HepG2 (cell line): ENCODE measurements at regions not wholly inside any gene's neighbourhood (a gene's known extent, or its start where the extent isn't known, plus 50 kb on each side); places are given as distances from the start of the nearest gene placed in this dataset.

Experiments used
- ATAC-seq: fragments of 200-7000 bp; cut with Tn5 transposase; 3 replicates; pipeline ENCODE4 v1.9.1; 2020; ENCODE audit warnings: mild to moderate bottlenecking, moderate library complexity
- BruUV-seq: library from RNA; stranded (reverse); fragments of 400-500 nt; replicated peaks from 2 replicates; lab custom pipeline; 2021; lab: Mats Ljungman, UMichigan
- CTCF ChIA-PET: fragments of 300-600 bp; formaldehyde crosslinking; extraction: SDS; loops from one replicate; lab custom pipeline; 2021; ENCODE audit warnings: low total read pairs, inconsistent platforms, low intra/inter-chr PET ratio; lab: Yijun Ruan, JAX
- POLR2A ChIA-PET: fragments of 350-600 bp; sonication (Branson Sonifier 250); formaldehyde crosslinking; loops from one replicate; lab custom pipeline; 2020; ENCODE audit warnings: antibody characterized with exemption, inconsistent platforms; lab: Yijun Ruan, JAX
- DNase-seq: peaks from one replicate; pipeline ENCODE4 v3.0.0-alpha.2; 2015; ENCODE audit warnings: low spot score
- FAIRE-seq: peaks from 3 replicates; lab custom pipeline; 2011; peaks lifted over from hg19 to GRCh38; lab: Jason Lieb, UNC
- H2AFZ ChIP-seq: one replicate; pipeline ENCODE4 v1.6.1; 2011; ENCODE audit warnings: low read length, inconsistent platforms
- H3K27ac ChIP-seq: fragments of 300-600 bp; 3 replicates; pipeline ENCODE4 v1.8.0; 2011; ENCODE audit warnings: mixed run types, mild to moderate bottlenecking, mixed read lengths, low read length, inconsistent platforms; ENCODE audit not compliant: insufficient read depth; ENCODE audit errors: extremely low read length
- H3K27me3 ChIP-seq, 2 experiments: fragments of 200-600 bp in 1 of 2; 2 replicates in 1 of 2; 3 replicates in 1 of 2; pipeline versions ENCODE4 v1.6.0 to v1.8.0; 2011; ENCODE audit warnings: low read length in 2 of 2, mild to moderate bottlenecking in 2 of 2, moderate library complexity in 2 of 2, inconsistent platforms in 1 of 2; ENCODE audit not compliant: insufficient read depth in 2 of 2, control insufficient read depth in 1 of 2
- H3K36me3 ChIP-seq, 2 experiments: fragments of 200-600 bp in 1 of 2; replicated peaks in 1 of 2; 2 replicates in 1 of 2; 3 replicates in 1 of 2; pipeline versions ENCODE4 v1.5.1 to v1.8.0; 2011; ENCODE audit warnings: low read length in 2 of 2, inconsistent platforms in 1 of 2; ENCODE audit not compliant: insufficient read depth in 2 of 2, control insufficient read depth in 1 of 2
- H3K4me1 ChIP-seq: 2 replicates; pipeline ENCODE4 v1.5.1; 2012; ENCODE audit warnings: low read length, inconsistent platforms; ENCODE audit not compliant: insufficient read depth
- H3K4me2 ChIP-seq: 2 replicates; pipeline ENCODE4 v1.6.0; 2011; ENCODE audit warnings: low read depth, low read length, inconsistent platforms
- H3K4me3 ChIP-seq, 3 experiments: fragments of 200-600 bp in 1 of 3; sonication (generic), shearing (Covaris generic) in 1 of 3; replicated peaks in 1 of 3; 2 replicates each; pipeline ENCODE4 v1.5.1; 2011 to 2016; ENCODE audit warnings: low read length in 3 of 3, inconsistent platforms in 2 of 3, low read depth in 2 of 3, mild to moderate bottlenecking in 2 of 3, control low read depth in 1 of 3, mixed read lengths in 1 of 3; ENCODE audit not compliant: insufficient read depth in 1 of 3
- H3K79me2 ChIP-seq: one replicate; pipeline ENCODE4 v1.6.1; 2011; ENCODE audit warnings: low read length, inconsistent platforms; ENCODE audit not compliant: insufficient read depth
- H3K9ac ChIP-seq: 2 replicates; pipeline ENCODE4 v1.6.0; 2011; ENCODE audit warnings: mild to moderate bottlenecking, low read depth, low read length, inconsistent platforms; ENCODE audit not compliant: insufficient read depth
- H3K9me3 ChIP-seq: 2 replicates; pipeline ENCODE4 v1.5.1; 2012; ENCODE audit warnings: mild to moderate bottlenecking, low read length
- H4K20me1 ChIP-seq: 2 replicates; pipeline ENCODE4 v1.6.0; 2011; ENCODE audit warnings: inconsistent platforms, mild to moderate bottlenecking, low read length, moderate library complexity; ENCODE audit not compliant: insufficient read depth
- IKZF4 ChIP-seq: sonication (generic); formaldehyde crosslinking; IDR thresholded peaks from 2 replicates; pipeline ENCODE4 v1.5.1; 2020; ENCODE audit warnings: borderline replicate concordance, mild to moderate bottlenecking, low read depth, missing genetic modification reagents; ENCODE audit errors: not compliant biosample characterization
- NCOA1 ChIP-seq: sonication (generic); formaldehyde crosslinking; IDR thresholded peaks from 2 replicates; pipeline ENCODE4 v1.9.0; 2021; ENCODE audit warnings: missing genetic modification reagents
- NR2F1 ChIP-seq, 2 experiments: fragments of 450-650 bp in 1 of 2; formaldehyde crosslinking in 1 of 2; IDR thresholded peaks; 2 replicates each; pipeline versions ENCODE4 v1.5.0 to v1.6.1; 2016 to 2020; ENCODE audit warnings: mild to moderate bottlenecking in 1 of 2, missing compliant biosample characterization in 1 of 2, missing genetic modification reagents in 1 of 2, moderate library complexity in 1 of 2
- SYNCRIP ChIP-seq: fragments of 200-400 bp; formaldehyde crosslinking; IDR thresholded peaks from 2 replicates; pipeline ENCODE4 v1.6.1; 2018; ENCODE audit warnings: mild to moderate bottlenecking, low read depth, low read length; ENCODE audit not compliant: insufficient read depth
- U2AF1 ChIP-seq: fragments of 200-400 bp; formaldehyde crosslinking; optimal IDR thresholded peaks from 2 replicates; pipeline ENCODE3; 2017; ENCODE audit warnings: mild to moderate bottlenecking, low read depth, low read length
- ZNF562 ChIP-seq: sonication (generic); formaldehyde crosslinking; IDR thresholded peaks from 2 replicates; pipeline ENCODE4 v1.8.0; 2022; ENCODE audit warnings: missing genetic modification reagents, borderline replicate concordance
- ZNF773 ChIP-seq: sonication (generic); formaldehyde crosslinking; IDR thresholded peaks from 2 replicates; pipeline ENCODE4 v1.4.0; 2020; ENCODE audit warnings: missing genetic modification reagents, borderline replicate concordance
- WGBS: methylation state at CpG from one replicate; pipeline ENCODE4 v1.1.6; 2017; ENCODE audit warnings: low lambda C conversion rate; 5-methylcytosine and 5-hydroxymethylcytosine counted together
- in situ Hi-C: cut with HindIII; loops from 2 replicates; pipeline ENCODE4 v1.10.0; 2017; ENCODE audit warnings: low pct_unique_long_range_greater_than_20kb; ENCODE audit not compliant: extremely low pct_ligation_motif_present
- intact Hi-C: fragments of 100-400 bp; cut with micrococcal nuclease; formaldehyde crosslinking; loops from one replicate; pipeline ENCODE4 v1.10.0; 2022; ENCODE audit not compliant: unreplicated experiment
- TF ChIP-seq, protein P1 (sequence below): sonication (generic); formaldehyde crosslinking; IDR thresholded peaks from 2 replicates; pipeline ENCODE4 v1.5.1; 2020; ENCODE audit warnings: missing genetic modification reagents, mild to moderate bottlenecking, borderline replicate concordance
- TF ChIP-seq, protein P2 (sequence below): sonication (generic); formaldehyde crosslinking; IDR thresholded peaks from 2 replicates; pipeline ENCODE4 v1.4.0; 2020; ENCODE audit warnings: missing genetic modification reagents
- TF ChIP-seq, protein P3 (sequence below): sonication (generic); formaldehyde crosslinking; IDR thresholded peaks from 2 replicates; pipeline ENCODE4 v1.5.0; 2020; ENCODE audit warnings: missing genetic modification reagents
- TF ChIP-seq, protein P4 (sequence below): IDR thresholded peaks from 2 replicates; pipeline ENCODE4 v1.6.1; 2012; ENCODE audit warnings: inconsistent platforms
- TF ChIP-seq, protein P5 (sequence below): sonication (generic); formaldehyde crosslinking; IDR thresholded peaks from 2 replicates; pipeline ENCODE4 v1.8.0; 2023; ENCODE audit warnings: mild to moderate bottlenecking, missing genetic modification reagents

DNA sequence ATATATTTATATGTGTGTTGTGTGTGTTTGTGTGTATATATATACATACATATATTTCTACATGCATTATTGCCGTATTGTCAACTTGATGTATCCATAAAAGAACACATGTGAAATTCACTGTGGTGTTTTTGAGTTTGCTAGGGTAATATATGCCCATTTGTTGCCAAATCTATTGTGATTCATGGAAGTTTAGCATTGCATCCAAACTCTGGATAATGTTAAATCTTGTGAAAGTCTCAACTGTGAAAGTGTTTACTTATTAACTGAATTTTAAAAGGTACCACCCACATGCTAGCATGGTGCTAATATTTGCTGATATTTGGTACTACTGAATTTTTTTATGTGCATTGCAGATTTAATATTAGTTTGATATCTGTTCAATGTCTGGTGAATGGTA is 96.6 kb upstream of the SLC8A1 start (continued):
- TF ChIP-seq NR2F1 (CRISPR knock-in tag; IDR thresholded peaks at IDR 0.05): no peak
- TF ChIP-seq, protein P1, sequence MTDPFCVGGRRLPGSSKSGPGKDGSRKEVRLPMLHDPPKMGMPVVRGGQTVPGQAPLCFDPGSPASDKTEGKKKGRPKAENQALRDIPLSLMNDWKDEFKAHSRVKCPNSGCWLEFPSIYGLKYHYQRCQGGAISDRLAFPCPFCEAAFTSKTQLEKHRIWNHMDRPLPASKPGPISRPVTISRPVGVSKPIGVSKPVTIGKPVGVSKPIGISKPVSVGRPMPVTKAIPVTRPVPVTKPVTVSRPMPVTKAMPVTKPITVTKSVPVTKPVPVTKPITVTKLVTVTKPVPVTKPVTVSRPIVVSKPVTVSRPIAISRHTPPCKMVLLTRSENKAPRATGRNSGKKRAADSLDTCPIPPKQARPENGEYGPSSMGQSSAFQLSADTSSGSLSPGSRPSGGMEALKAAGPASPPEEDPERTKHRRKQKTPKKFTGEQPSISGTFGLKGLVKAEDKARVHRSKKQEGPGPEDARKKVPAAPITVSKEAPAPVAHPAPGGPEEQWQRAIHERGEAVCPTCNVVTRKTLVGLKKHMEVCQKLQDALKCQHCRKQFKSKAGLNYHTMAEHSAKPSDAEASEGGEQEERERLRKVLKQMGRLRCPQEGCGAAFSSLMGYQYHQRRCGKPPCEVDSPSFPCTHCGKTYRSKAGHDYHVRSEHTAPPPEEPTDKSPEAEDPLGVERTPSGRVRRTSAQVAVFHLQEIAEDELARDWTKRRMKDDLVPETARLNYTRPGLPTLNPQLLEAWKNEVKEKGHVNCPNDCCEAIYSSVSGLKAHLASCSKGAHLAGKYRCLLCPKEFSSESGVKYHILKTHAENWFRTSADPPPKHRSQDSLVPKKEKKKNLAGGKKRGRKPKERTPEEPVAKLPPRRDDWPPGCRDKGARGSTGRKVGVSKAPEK (CRISPR knock-in tag): no peak
- TF ChIP-seq, protein P2, sequence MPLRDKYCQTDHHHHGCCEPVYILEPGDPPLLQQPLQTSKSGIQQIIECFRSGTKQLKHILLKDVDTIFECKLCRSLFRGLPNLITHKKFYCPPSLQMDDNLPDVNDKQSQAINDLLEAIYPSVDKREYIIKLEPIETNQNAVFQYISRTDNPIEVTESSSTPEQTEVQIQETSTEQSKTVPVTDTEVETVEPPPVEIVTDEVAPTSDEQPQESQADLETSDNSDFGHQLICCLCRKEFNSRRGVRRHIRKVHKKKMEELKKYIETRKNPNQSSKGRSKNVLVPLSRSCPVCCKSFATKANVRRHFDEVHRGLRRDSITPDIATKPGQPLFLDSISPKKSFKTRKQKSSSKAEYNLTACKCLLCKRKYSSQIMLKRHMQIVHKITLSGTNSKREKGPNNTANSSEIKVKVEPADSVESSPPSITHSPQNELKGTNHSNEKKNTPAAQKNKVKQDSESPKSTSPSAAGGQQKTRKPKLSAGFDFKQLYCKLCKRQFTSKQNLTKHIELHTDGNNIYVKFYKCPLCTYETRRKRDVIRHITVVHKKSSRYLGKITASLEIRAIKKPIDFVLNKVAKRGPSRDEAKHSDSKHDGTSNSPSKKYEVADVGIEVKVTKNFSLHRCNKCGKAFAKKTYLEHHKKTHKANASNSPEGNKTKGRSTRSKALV (CRISPR knock-in tag): no peak
- TF ChIP-seq, protein P3, sequence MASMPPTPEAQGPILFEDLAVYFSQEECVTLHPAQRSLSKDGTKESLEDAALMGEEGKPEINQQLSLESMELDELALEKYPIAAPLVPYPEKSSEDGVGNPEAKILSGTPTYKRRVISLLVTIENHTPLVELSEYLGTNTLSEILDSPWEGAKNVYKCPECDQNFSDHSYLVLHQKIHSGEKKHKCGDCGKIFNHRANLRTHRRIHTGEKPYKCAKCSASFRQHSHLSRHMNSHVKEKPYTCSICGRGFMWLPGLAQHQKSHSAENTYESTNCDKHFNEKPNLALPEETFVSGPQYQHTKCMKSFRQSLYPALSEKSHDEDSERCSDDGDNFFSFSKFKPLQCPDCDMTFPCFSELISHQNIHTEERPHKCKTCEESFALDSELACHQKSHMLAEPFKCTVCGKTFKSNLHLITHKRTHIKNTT: no peak

DNA sequence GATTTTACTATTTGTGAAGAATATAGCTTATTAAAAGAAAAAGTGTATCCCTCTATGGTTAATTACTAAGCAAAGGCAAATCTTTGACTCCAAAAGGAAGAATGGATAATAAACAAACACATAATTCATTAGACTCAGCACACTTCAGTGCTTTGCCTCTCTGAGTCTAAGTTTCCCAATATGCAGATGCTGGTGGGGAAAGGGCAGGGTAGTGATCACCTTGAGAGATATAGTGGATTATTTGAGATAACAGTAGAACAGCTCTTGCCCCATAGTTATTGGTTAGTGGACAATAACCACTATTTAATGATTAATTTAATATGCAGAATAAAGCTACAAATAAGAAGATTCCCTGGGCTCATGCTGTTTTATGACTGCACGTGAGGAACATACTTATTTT is 98.2 kb upstream of the SLC8A1 start:
- BruUV-seq: no TSS peak
- no peak overlapping the region for H3K4me3 ChIP-seq
- CTCF ChIA-PET: no interaction called here
- FAIRE-seq (no peak), ATAC-seq (no peak), DNase-seq (no peak)
- H3K27me3 ChIP-seq: no peaks in the 10 kb centered on the region
- no peaks in the 10 kb centered on the region for H3K79me2 ChIP-seq
- POLR2A ChIA-PET: no interaction called here
- H3K36me3 ChIP-seq: no peaks in the 10 kb centered on the region
- 5% methylated on average over 1 of the region's 1 CpG for WGBS
- H3K9ac ChIP-seq: no peak overlapping the region
- no peak overlapping the region for H3K4me2 ChIP-seq
- H4K20me1 ChIP-seq: no peaks in the 10 kb centered on the region
- H3K4me1 ChIP-seq: no peaks in the 10 kb centered on the region
- no peak overlapping the region for H3K27ac ChIP-seq
- no peak overlapping the region for H2AFZ ChIP-seq
- no peaks in the 10 kb centered on the region for H3K9me3 ChIP-seq
- in situ Hi-C loops: no loop called here
- TF ChIP-seq SYNCRIP: no peak
- TF ChIP-seq, protein P4, sequence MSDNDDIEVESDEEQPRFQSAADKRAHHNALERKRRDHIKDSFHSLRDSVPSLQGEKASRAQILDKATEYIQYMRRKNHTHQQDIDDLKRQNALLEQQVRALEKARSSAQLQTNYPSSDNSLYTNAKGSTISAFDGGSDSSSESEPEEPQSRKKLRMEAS: no peak
- no peak for TF ChIP-seq IKZF4 (CRISPR knock-in tag)
- TF ChIP-seq, protein P5, sequence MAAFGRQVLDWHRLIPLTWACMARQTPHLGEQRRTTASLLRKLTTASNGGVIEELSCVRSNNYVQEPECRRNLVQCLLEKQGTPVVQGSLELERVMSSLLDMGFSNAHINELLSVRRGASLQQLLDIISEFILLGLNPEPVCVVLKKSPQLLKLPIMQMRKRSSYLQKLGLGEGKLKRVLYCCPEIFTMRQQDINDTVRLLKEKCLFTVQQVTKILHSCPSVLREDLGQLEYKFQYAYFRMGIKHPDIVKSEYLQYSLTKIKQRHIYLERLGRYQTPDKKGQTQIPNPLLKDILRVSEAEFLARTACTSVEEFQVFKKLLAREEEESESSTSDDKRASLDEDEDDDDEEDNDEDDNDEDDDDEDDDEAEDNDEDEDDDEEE (CRISPR knock-in tag): no peak
- no peak for TF ChIP-seq ZNF562 (CRISPR knock-in tag)
- TF ChIP-seq U2AF1: no peak
- no peak for TF ChIP-seq ZNF773
- TF ChIP-seq NCOA1: no peak
- intact Hi-C loops: no loop called here
